AG04450 (cell line): ENCODE measurements at regions not wholly inside any gene's neighbourhood (a gene's known extent, or its start where the extent isn't known, plus 50 kb on each side); places are given as distances from the start of the nearest gene placed in this dataset.

Experiments
- CTCF ChIA-PET: fragments of 300-600, 350-600 bp; formaldehyde crosslinking; extraction: SDS; loops from one replicate; lab custom pipeline; 2022; ENCODE audit warnings: antibody characterized with exemption, inconsistent platforms; lab: Charles Lee
- POLR2A ChIA-PET: fragments of 350-600 bp; formaldehyde crosslinking; extraction: SDS; loops from one replicate; lab custom pipeline; 2021; ENCODE audit warnings: antibody characterized with exemption, inconsistent platforms; lab: Yijun Ruan, JAX
- DNase-seq: peaks from one replicate; pipeline ENCODE4 v3.0.0-alpha.2; 2011; ENCODE audit warnings: low read depth, low spot score
- H3K27ac ChIP-seq: one replicate; pipeline ENCODE4 v1.5.1; 2012; ENCODE audit warnings: low read depth, low read length, control low read depth
- H3K27me3 ChIP-seq: one replicate; pipeline ENCODE4 v1.6.0; 2012; ENCODE audit warnings: low read length; ENCODE audit not compliant: control insufficient read depth, insufficient read depth
- H3K4me3 ChIP-seq: 2 replicates; pipeline ENCODE4 v1.5.1; 2011; ENCODE audit warnings: mild to moderate bottlenecking, low read depth, low read length, control low read depth
- H3K9me3 ChIP-seq: 2 replicates; pipeline ENCODE4 v1.5.1; 2012; ENCODE audit warnings: low read length; ENCODE audit not compliant: control insufficient read depth, insufficient read depth
- TF ChIP-seq, protein P1 (sequence below): IDR thresholded peaks from 2 replicates; pipeline ENCODE4 v1.5.1; 2011; ENCODE audit warnings: low read depth, low read length, control low read depth, inconsistent platforms

DNA sequence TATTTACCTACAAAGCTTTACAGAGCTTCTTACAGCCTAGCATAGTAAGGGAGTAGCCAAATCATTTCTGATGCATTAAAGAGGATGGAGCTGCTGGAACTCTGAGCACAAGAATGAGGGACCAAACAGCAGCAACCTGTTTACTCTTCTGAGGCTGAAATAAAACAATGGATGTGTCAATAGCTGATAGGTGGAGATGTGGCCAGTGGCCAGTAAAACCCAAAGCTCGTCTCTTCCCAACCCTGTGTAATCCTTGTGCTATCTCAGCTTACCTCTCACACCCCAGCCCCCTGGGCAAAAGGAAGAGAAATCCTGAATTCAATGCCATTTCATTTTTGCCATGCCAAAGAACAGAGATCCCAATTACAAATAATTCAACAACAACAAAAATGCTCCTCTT lies 446.7 kb upstream of the SMIM31 start:
- no peak overlapping the region for H3K27ac ChIP-seq
- H3K9me3 ChIP-seq, result peaks cover 4% of the 10 kb centered on the region
- ChIA-PET POLR2A (no interaction called here), CTCF (no interaction called here)
- H3K4me3 ChIP-seq, result no peak overlapping the region
- no peak for DNase-seq
- no peaks in the 10 kb centered on the region for H3K27me3 ChIP-seq
- TF ChIP-seq, protein P1, sequence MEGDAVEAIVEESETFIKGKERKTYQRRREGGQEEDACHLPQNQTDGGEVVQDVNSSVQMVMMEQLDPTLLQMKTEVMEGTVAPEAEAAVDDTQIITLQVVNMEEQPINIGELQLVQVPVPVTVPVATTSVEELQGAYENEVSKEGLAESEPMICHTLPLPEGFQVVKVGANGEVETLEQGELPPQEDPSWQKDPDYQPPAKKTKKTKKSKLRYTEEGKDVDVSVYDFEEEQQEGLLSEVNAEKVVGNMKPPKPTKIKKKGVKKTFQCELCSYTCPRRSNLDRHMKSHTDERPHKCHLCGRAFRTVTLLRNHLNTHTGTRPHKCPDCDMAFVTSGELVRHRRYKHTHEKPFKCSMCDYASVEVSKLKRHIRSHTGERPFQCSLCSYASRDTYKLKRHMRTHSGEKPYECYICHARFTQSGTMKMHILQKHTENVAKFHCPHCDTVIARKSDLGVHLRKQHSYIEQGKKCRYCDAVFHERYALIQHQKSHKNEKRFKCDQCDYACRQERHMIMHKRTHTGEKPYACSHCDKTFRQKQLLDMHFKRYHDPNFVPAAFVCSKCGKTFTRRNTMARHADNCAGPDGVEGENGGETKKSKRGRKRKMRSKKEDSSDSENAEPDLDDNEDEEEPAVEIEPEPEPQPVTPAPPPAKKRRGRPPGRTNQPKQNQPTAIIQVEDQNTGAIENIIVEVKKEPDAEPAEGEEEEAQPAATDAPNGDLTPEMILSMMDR, result no peak

DNA sequence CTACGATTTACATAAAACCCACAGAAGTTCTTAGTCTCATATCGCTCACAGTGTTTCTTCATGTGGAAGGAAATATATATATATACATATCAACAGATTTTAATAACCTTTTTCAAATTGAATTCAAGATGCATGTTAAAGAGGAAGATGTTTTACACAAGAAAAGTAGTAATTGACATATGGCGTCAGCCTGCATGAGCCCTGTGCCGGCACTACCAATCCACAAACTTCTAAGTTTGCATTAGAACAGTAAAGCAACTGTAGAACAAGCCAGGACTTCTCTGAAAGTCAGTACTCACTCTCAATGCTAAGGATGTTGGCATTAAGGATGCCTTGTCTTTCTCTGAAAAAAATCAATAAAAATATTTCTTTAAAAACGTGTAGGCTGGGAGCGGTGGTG lies 441.3 kb upstream of the SMIM31 start:
- CTCF ChIA-PET, result no interaction called here
- Histone ChIP-seq H3K4me3 (no peak overlapping the region), H3K27ac (no peak overlapping the region), H3K9me3 (peaks cover 9% of the 10 kb centered on the region), H3K27me3 (no peaks in the 10 kb centered on the region)
- POLR2A ChIA-PET, result no interaction called here
- no peak for DNase-seq
- TF ChIP-seq, protein P1, result no peak

DNA sequence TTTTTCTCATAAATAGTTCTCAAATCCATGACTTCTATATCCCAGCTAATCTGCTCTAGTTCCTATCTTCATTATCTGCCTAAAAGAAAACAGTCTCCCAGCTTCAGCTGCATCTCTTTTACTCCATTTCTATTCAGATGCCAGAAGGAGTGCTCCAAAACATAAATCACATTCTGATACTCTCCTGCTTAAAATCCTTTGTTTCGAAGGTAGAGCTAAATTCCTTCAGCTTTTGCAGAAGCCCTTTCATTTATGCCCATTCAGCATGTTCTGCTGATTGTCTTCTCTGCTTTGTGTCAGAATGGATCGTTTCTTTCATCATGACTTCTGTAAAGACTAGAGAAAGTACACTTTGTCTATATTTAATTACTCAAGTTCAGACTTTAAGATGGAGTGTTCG lies 440.1 kb upstream of the SMIM31 start:
- Histone ChIP-seq H3K9me3 (peaks cover 9% of the 10 kb centered on the region), H3K27ac (no peak overlapping the region), H3K27me3 (no peaks in the 10 kb centered on the region), H3K4me3 (no peak overlapping the region)
- no peak for DNase-seq
- ChIA-PET CTCF (no interaction called here), POLR2A (no interaction called here)
- TF ChIP-seq, protein P1, result no peak

DNA sequence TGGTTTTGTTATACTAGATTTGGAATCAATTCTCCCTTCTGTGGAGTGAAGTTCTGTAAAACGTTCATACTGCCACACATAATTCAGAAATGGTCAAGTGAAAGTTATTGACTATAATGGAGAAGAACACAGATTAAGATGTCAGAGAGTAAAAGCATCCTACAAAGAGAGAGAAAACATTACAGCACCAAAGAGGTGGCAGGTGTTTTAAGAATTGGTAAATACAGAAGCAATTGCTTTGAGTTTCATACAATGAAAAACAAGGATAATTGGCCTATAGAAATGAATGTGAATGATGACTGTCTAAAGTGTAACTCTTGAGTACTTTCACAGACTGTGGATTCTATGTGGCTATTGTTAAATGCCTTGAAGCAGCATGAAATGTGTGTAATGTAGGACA lies 435.6 kb upstream of the SMIM31 start:
- Histone ChIP-seq H3K27me3 (no peaks in the 10 kb centered on the region), H3K9me3 (peaks cover 2% of the 10 kb centered on the region; the same call in 1 of the 2 replicates), H3K4me3 (no peak overlapping the region), H3K27ac (no peak overlapping the region)
- ChIA-PET POLR2A (no interaction called here), CTCF (no interaction called here)
- TF ChIP-seq, protein P1, result no peak
- DNase-seq, result no peak

DNA sequence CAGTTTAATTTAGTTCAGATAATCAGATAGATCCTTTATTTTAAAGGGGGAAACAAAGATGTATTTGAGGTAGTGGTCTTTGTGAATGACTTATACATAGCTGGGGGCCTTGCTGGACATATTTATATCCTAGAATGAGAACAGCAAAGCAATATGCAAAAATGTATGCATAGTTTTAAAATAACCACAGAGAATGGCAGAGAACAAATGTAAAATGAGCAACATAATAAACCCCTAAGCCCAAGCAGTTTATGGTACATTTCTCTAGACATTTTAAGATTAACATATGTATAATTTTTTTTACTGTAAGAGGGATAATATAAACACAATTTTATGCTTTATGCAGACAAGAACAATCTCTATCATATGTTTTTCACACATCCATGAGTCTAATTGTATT lies 434.2 kb upstream of the SMIM31 start:
- ChIA-PET POLR2A (no interaction called here), CTCF (no interaction called here)
- TF ChIP-seq, protein P1, result no peak
- DNase-seq, result no peak
- Histone ChIP-seq H3K27me3 (no peaks in the 10 kb centered on the region), H3K27ac (no peak overlapping the region), H3K9me3 (peaks cover 2% of the 10 kb centered on the region; the same call in 1 of the 2 replicates), H3K4me3 (no peak overlapping the region)
